Ishikawa (cell line): ENCODE measurements at regions not wholly inside any gene's neighbourhood (a gene's known extent, or its start where the extent isn't known, plus 50 kb on each side); places are given as distances from the start of the nearest gene placed in this dataset.

Experiments
- CEBPB ChIP-seq: IDR thresholded peaks from 2 replicates; pipeline ENCODE4 v1.6.1; 2012
- CREB1 ChIP-seq: IDR thresholded peaks from 2 replicates; pipeline ENCODE4 v1.6.1; 2012; ENCODE audit warnings: low read depth
- EGR1 ChIP-seq: IDR thresholded peaks from 2 replicates; pipeline ENCODE4 v1.6.1; 2012
- EP300 ChIP-seq: IDR thresholded peaks from 2 replicates; pipeline ENCODE4 v1.6.1; 2012; ENCODE audit warnings: borderline replicate concordance
- FOXM1 ChIP-seq: IDR thresholded peaks from 2 replicates; pipeline ENCODE4 v1.6.1; 2012; ENCODE audit warnings: low read depth, borderline replicate concordance
- MAX ChIP-seq: IDR thresholded peaks from 2 replicates; pipeline ENCODE4 v1.6.1; 2012
- NFIC ChIP-seq: IDR thresholded peaks from 2 replicates; pipeline ENCODE4 v1.6.1; 2012
- RAD21 ChIP-seq: IDR thresholded peaks from 2 replicates; pipeline ENCODE4 v1.6.1; 2012; ENCODE audit warnings: low read depth
- REST ChIP-seq: IDR thresholded peaks from 2 replicates; pipeline ENCODE4 v1.6.1; 2012; ENCODE audit warnings: low read depth, mild to moderate bottlenecking
- TAF1 ChIP-seq: IDR thresholded peaks from 2 replicates; pipeline ENCODE4 v1.6.1; 2012; ENCODE audit warnings: low read depth, mild to moderate bottlenecking
- TCF12 ChIP-seq: IDR thresholded peaks from 2 replicates; pipeline ENCODE4 v1.6.1; 2012; ENCODE audit warnings: low read depth
- TEAD4 ChIP-seq: IDR thresholded peaks from 2 replicates; pipeline ENCODE4 v1.6.1; 2012
- USF1 ChIP-seq: IDR thresholded peaks from 2 replicates; pipeline ENCODE4 v1.6.1; 2012
- YY1 ChIP-seq: IDR thresholded peaks from 2 replicates; pipeline ENCODE4 v1.6.1; 2012; ENCODE audit warnings: low read depth
- ZBTB7A ChIP-seq: IDR thresholded peaks from 2 replicates; pipeline ENCODE4 v1.6.1; 2012; ENCODE audit warnings: low read depth

- TF ChIP-seq ZBTB7A, result no peak
- no peak for TF ChIP-seq CEBPB
- no peak for TF ChIP-seq REST
- no peak for TF ChIP-seq FOXM1
- TF ChIP-seq RAD21, result no peak
- TF ChIP-seq TCF12, result no peak
- TF ChIP-seq TEAD4, result no peak
- no peak for TF ChIP-seq TAF1
- no peak for TF ChIP-seq USF1
- no peak for TF ChIP-seq MAX
- TF ChIP-seq EGR1, result no peak
- no peak for TF ChIP-seq NFIC
- no peak for TF ChIP-seq EP300
- TF ChIP-seq CREB1, result no peak
- TF ChIP-seq YY1, result no peak
These were observed 166.7 kb upstream of the ZEB2 start for GRCh38 chr2:144686518-144687215.

- TF ChIP-seq EP300 (no peak), CEBPB (no peak), ZBTB7A (no peak), REST (no peak)
These were observed 164.0 kb upstream of the ZEB2 start for GRCh38 chr2:144683966-144684365.

GRCh38 chr2:144683107-144683753 lies 163.3 kb upstream of the ZEB2 start:
- TF ChIP-seq MAX, result no peak
- no peak for TF ChIP-seq REST
- no peak for TF ChIP-seq USF1
- TF ChIP-seq CEBPB, result no peak

GRCh38 chr2:144682248-144682647 lies 162.3 kb upstream of the ZEB2 start:
- no peak for TF ChIP-seq MAX
- no peak for TF ChIP-seq CEBPB
- no peak for TF ChIP-seq FOXM1
- TF ChIP-seq EP300, result no peak
- no peak for TF ChIP-seq NFIC
- TF ChIP-seq USF1, result no peak
- no peak for TF ChIP-seq TCF12
